Adrenal gland (tissue), 5 donors: ENCODE measurements at regions not wholly inside any gene's neighbourhood (a gene's known extent, or its start where the extent isn't known, plus 50 kb on each side); places are given as distances from the start of the nearest gene placed in this dataset.

Experiments
- POLR2A ChIP-seq, 2 donors: fragments of 450-650 bp; IDR thresholded peaks; one replicate each; pipeline ENCODE4 v1.6.1; 2017; ENCODE audit warnings: antibody characterized with exemption in 2 of 2, mild to moderate bottlenecking in 2 of 2, moderate library complexity in 1 of 2
- TF ChIP-seq, protein P1 (sequence below), 6 experiments: fragments of 450-650 bp in 4 of 6; fragments of 200-600 bp in 2 of 6; sonication (generic) in 1 of 6; IDR thresholded peaks; 1 replicate in 5 of 6; 2 replicates in 1 of 6; pipeline versions ENCODE4 v1.5.1 to v1.8.0; 2016 to 2021; ENCODE audit warnings: antibody characterized with exemption in 6 of 6, mild to moderate bottlenecking in 2 of 6, moderate library complexity in 1 of 6
- donor health status: DM: no; HTN: no; CAD: no.

DNA sequence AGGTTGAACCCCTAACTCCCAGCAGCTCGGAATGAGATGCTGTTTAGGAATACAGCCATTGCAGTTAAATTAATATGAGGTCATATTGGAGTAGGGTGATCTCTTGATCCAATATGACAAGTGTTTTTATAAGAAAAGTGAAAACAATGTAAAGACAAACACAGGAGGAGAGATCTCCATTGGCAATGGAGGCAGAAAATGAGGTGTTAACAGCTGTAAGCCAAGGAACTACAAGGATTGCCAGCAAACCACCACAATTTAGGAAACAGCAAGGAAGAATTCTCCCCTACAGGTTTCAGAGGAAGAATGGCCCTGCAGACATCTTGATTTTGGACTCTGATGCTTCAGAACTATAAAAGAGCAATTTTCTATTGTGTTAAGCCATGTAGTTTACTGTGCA lies 774.3 kb downstream of the MRPL39 start:
- no peak for TF ChIP-seq POLR2A (IDR thresholded peaks at IDR 0.05)
- TF ChIP-seq, protein P1, sequence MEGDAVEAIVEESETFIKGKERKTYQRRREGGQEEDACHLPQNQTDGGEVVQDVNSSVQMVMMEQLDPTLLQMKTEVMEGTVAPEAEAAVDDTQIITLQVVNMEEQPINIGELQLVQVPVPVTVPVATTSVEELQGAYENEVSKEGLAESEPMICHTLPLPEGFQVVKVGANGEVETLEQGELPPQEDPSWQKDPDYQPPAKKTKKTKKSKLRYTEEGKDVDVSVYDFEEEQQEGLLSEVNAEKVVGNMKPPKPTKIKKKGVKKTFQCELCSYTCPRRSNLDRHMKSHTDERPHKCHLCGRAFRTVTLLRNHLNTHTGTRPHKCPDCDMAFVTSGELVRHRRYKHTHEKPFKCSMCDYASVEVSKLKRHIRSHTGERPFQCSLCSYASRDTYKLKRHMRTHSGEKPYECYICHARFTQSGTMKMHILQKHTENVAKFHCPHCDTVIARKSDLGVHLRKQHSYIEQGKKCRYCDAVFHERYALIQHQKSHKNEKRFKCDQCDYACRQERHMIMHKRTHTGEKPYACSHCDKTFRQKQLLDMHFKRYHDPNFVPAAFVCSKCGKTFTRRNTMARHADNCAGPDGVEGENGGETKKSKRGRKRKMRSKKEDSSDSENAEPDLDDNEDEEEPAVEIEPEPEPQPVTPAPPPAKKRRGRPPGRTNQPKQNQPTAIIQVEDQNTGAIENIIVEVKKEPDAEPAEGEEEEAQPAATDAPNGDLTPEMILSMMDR (IDR thresholded peaks at IDR 0.05) = no peak
